ENCODE measurements at regions not wholly inside any gene's neighbourhood (a gene's known extent, or its start where the extent isn't known, plus 50 kb on each side); places are given as distances from the start of the nearest gene placed in this dataset.

- DNase-seq, result no peak
Observed at GRCh38 chr11:97336064-97336463, 946.3 kb downstream of the JRKL start.

GRCh38 chr11:97345032-97345431 lies 955.2 kb downstream of the JRKL start:
- no peak for DNase-seq

GRCh38 chr11:97349201-97349600 lies 959.4 kb downstream of the JRKL start:
- DNase-seq, result no peak

- no peak for DNase-seq
Observed at GRCh38 chr11:97351939-97352338, 962.1 kb downstream of the JRKL start.

- no peak for DNase-seq
Observed at GRCh38 chr11:97354026-97354425, 964.2 kb downstream of the JRKL start.

DNA sequence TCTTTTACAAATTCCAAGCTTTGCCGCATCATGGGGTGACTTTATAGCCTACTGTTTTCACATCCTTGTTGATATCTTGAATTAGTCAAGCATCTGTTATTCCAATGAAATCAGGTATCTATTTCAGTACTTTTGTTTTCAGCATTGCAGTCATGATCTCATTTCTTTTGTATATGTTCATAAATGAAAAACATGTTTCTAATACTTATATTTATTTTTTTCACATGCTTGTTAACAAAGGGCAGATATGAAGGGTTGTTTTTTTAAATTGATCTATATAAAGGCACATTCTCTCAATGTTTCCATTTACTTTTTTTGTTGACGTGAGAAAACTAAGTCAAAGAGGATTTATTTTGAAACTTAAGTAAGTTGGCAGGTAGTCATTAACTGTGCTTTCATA lies 964.8 kb downstream of the JRKL start:
- no peak for DNase-seq

DNA sequence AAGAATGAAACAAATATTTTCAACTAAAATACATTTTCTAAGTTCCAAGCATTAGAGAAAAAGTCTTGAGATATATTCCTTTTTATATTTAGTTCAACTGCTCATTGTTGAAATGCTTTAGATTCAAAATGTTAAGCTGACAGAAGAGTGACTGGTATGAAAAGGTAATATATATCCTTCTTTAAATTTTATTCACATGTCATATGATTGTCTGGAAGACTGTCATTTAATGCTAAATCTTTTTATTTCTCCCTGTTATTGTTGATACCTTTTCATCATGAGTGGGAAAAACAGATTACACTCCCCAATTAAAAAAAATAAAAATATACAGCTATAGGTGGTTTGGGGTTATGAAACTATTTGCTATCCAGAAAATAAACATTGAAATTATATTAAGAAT lies 965.4 kb downstream of the JRKL start:
- no peak for DNase-seq

DNA sequence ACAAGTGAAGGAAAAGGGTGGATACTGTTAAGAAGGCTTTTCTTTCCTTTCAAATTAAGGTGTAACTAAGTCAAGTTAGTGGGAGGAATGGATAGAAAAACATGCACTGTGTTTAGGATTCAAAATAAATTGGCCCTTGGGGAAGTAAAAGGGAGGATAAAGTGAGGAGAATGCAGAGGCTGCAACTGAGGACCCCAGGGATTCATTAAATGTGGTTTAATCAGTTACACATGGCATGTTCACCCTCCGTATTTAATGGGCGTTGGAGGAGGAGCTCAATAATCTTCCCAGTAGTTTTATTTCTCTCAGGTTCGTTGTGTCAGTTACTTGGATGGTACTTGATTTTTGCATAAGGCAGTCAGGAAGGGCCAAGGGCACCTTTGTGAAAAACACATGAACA lies 966.3 kb downstream of the JRKL start:
- no peak for DNase-seq

DNA sequence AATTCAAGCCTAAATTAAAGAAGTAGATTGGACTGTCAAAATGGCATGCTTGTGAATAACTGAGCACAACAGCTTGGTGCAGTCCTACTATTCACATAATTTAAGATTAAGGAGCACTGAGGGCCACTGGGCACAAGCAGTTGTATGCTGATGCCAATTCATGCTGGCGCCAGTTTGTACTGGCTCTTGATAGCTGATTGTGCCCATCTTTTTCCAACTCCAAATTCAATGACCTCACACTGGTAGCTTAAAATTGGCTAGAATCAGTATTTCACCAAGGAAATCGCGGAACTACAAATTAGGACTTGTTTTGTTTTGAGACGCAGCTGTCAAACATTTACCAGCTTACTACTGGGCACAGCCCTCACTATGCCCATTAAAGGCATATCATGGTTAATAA lies 969.2 kb downstream of the JRKL start:
- DNase-seq, result no peak

DNA sequence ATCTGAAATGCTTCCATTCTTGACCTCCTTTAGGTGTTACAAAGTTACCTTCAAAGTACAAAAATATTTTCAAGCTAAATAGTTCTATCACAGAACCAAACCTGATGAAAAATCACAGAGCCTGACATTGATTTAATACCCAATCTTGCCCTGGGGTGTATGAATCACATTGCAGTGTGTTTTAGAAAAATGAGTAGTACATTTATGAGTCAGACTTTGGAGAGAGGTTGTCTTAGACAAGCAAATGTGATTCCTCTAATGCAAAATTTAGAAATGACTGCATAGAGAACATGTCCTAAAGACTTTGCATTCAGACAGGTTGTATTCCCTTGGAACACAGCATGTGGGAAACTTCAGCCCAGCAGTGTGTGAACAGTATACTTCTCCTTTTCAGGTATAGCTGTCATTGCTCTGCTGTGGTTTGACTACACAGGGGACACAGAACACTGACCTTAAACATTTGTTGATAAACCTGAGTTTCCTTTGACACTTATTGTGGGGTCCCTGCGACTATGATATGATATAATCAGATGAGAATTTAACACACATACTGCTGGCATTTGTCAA lies 972.1 kb downstream of the JRKL start:
- DNase-seq, result no peak

GRCh38 chr11:97363331-97363730 lies 973.5 kb downstream of the JRKL start:
- no peak for DNase-seq

DNA sequence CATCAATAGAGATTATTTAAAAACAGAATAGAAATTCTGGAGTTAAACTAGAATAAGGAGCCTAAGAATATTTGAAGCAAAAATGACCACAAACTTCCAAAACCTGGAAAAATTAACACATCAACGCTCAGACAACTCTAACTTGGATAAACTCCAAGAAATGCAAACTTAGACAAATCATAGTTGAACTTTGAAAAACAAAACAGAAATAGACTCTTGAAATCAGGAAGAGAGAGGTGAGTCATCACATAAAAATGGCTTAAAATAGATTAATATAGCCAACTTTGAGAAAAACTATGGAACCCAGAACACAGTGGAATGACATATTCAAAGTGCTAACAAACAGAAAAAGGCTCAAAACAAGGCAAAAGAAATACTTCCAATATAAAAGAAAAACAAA lies 974.2 kb downstream of the JRKL start:
- no peak for DNase-seq

DNA sequence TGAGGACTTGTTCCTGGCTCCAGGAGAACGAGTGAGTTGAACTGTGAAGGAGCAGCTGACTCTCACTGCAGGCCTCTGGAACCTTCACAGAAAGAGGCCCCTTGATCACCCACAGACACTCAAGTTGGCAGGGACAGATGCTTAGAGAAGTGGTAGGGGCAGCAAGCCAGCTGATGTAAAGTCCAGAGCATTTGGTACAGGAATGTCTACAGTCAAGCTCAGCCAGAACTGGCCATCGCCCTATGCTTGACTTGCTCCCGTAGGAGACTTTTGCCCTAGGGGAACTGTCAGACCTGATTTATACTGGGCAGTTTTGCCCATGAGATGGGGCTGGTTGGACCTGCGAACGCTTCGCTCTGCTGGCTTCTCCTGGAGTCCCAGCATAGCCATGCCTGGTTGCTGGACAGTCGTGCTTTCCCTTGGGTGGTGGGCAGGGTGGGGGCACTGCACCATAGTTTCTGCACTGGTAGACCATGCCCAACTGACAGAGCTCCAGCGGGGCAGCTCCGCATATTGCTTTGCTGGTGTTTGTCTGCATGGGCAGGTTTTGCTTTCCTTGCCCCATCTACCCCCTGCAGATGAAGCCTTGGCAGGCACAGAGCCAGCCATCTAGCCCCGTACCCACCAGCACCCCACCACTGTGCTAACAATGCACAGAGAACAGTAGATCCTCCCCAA lies 977.7 kb downstream of the JRKL start:
- no peak for DNase-seq

DNA sequence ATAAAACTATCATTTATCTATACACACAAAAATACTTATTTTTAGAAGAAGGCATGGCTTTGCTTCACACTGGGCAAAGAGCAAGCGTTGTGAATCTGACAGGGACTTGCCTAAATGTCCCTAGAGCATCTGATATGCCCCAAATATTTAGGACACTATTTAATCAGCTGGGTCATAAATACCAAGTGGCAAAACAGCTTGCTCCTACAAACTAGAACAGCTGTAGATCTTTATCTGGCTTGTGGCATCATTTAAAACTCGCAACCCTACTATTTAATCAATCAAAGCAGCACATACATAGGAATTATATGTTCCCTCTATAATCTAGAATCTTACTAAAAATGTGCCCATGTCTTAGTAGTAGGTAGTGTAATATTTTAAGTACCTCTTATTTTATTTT lies 999.5 kb downstream of the JRKL start:
- DNase-seq, result no peak

DNA sequence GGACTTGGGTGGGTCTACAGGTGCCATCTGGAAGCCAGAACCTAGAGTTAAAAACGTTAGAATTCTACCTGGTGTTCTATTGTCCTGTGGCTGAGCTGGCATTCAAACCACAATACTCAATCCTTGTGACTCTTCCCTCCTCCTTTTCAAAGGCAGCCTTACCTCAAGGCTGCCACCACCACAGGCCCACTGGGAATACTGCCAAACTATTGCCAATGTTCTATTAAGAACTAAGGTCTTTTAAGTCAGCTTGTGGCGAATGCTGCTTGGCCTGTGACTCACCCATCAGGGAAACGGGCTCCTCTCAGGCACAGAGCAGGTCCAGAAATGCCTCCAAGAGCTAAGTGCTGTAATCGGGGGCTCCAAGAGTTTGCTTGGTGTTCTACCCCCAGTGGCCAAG lies 1008.4 kb downstream of the JRKL start:
- DNase-seq, result no peak

GRCh38 chr11:97409141-97409540 lies 1019.3 kb downstream of the JRKL start:
- no peak for DNase-seq

DNA sequence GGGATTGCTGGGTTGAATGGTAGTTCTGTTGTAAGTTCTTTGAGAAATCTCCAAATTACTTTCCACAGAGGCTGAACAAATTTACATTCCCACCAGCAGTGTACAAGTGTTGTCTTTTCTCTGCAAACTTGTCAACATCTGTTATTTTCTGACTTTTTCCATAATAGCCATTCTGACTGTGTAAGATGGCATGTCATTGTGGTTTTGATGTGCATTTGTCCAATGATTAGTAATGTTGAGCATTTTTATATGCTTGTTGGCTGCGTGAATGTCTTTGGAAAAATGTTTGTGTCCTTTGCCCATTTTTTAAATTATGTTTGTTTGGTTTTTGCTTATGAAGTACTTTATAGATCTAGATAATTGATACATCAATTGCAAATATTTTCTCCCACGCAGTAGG lies 1025.0 kb downstream of the JRKL start:
- DNase-seq, result no peak

GRCh38 chr11:97419729-97420128 lies 1029.9 kb downstream of the JRKL start:
- DNase-seq, result no peak

DNA sequence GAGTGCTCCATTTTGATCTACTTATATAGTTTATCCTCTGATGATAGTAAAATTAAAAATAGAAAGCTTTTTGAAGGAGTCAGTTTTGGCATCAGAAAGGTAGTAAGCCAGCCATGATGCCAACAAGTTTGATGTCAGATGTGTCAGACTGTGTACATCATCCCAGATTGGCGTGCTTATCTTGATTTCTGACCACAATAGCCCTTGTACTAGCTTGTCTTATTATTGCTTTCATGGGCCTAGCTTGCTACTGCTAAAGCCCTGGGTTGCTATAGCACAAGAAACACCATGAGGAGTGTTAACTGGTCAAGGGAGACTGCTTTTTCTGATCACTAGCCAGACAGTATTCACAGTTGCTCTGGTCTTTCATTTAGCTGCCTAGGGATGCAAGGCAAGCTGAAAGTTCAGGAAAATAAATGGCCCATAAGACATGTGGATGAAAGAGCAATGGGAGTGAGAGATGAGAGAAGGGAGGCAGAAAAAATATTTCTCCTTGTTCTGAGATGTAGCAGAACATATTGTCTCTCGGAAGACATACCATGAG lies 1038.5 kb downstream of the JRKL start:
- DNase-seq, result no peak

GRCh38 chr11:97430877-97431276 lies 1041.1 kb downstream of the JRKL start:
- DNase-seq, result no peak

DNA sequence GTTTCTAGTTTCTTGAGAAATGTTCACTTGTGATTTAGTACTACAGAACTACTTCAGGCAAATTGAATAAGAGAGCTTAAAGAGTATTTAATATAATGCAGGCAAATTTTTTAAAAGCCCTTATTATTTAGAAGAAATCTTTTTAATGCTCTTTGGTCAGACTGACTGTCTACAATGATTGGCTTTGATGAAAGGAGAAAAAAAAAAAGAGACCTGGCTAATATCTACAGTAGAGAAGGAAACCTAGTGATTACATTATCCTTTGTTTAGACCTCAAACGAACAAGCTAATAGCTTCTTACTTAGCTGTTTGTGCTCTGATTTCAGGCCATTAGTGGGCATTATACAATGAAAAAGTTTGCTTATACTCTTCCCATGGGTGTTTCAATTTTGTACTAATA lies 1043.1 kb downstream of the JRKL start:
- DNase-seq, result no peak

GRCh38 chr11:97445561-97445960 lies 1055.7 kb downstream of the JRKL start:
- DNase-seq, result no peak

GRCh38 chr11:97451441-97451840 lies 1061.6 kb downstream of the JRKL start:
- no peak for DNase-seq

GRCh38 chr11:97454988-97455387 lies 1065.2 kb downstream of the JRKL start:
- DNase-seq, result no peak

DNA sequence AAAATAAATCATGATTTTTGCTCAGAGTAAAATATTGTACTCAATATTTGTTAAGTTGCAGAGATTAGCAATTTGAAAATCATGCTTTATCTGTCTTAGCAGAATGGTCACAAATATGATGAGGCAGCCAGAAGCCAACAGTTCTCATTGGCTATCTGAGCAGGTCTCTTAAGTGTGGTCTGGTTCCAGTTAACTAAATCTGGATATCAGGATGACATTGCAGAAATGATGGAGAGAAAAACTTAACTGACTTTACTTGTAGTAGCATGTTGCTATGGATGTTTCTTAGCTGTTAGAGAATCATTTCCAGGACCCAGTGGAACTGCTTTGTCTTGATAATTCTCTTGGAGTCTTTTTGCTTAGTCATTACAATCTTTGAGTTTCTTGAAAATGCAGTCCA lies 1070.3 kb downstream of the JRKL start:
- DNase-seq, result no peak

Measured in activated CD4-positive, alpha-beta T cell treated with anti-CD3 and anti-CD28 coated beads, Interleukin-2, amount 50 U/mL, for 16 hours (primary cell).